ENCODE measurements at regions not wholly inside any gene's neighbourhood (a gene's known extent, or its start where the extent isn't known, plus 50 kb on each side); places are given as distances from the start of the nearest gene placed in this dataset.

GRCh38 chr1:229975047-229975446 lies 92.0 kb upstream of the GALNT2 start:
- TF ChIP-seq, protein P1, sequence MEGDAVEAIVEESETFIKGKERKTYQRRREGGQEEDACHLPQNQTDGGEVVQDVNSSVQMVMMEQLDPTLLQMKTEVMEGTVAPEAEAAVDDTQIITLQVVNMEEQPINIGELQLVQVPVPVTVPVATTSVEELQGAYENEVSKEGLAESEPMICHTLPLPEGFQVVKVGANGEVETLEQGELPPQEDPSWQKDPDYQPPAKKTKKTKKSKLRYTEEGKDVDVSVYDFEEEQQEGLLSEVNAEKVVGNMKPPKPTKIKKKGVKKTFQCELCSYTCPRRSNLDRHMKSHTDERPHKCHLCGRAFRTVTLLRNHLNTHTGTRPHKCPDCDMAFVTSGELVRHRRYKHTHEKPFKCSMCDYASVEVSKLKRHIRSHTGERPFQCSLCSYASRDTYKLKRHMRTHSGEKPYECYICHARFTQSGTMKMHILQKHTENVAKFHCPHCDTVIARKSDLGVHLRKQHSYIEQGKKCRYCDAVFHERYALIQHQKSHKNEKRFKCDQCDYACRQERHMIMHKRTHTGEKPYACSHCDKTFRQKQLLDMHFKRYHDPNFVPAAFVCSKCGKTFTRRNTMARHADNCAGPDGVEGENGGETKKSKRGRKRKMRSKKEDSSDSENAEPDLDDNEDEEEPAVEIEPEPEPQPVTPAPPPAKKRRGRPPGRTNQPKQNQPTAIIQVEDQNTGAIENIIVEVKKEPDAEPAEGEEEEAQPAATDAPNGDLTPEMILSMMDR (conservative IDR thresholded peaks at IDR 0.05 in 1 of 2, IDR thresholded peaks at IDR 0.05 in 1 of 2; ENCODE audit: extremely low read depth in 1 of 2, insufficient read depth in 1 of 2, low read depth in 1 of 2, low read length in 2 of 2), result no peak
- TF ChIP-seq EZH2 (IDR thresholded peaks at IDR 0.05; ENCODE audit: borderline replicate concordance, low read length), result no peak
